ENCODE measurements at regions not wholly inside any gene's neighbourhood (a gene's known extent, or its start where the extent isn't known, plus 50 kb on each side); places are given as distances from the start of the nearest gene placed in this dataset.
"Not testable (repeated sequence)": the region's sequence is repeated elsewhere in the genome, so short reads cannot be mapped to it uniquely, and the experiment has no call there.

- DNase-seq, result not testable (repeated sequence)
Observed at GRCh38 chr1:245102149-245102548, 52.6 kb upstream of the KIF26B start.

GRCh38 chr1:245099401-245099800 is 55.4 kb upstream of the KIF26B start:
- DNase-seq, result no peak

GRCh38 chr1:245098924-245099323 is 55.9 kb upstream of the KIF26B start:
- no peak for DNase-seq

- DNase-seq, result no peak
Observed at GRCh38 chr1:245096311-245097066, 58.3 kb upstream of the KIF26B start.

- DNase-seq, result no peak
Observed at GRCh38 chr1:245095903-245096302, 58.9 kb upstream of the KIF26B start.

- DNase-seq, result no peak
Observed at GRCh38 chr1:245094954-245095353, 59.8 kb upstream of the KIF26B start.

GRCh38 chr1:245094092-245094491 is 60.7 kb upstream of the KIF26B start:
- DNase-seq, result no peak

- no peak for DNase-seq
Observed at GRCh38 chr1:245092638-245092976, 62.2 kb upstream of the KIF26B start.

GRCh38 chr1:245091818-245092637 is 62.8 kb upstream of the KIF26B start:
- peak in 1 of 2 donors; percentile 16 for DNase-seq

- DNase-seq, result no peak
Observed at GRCh38 chr1:245091171-245091621, 63.6 kb upstream of the KIF26B start.

GRCh38 chr1:245090491-245091090 is 64.2 kb upstream of the KIF26B start:
- no peak for DNase-seq

- DNase-seq, result no peak
Observed at GRCh38 chr1:245087723-245088122, 67.1 kb upstream of the KIF26B start.

- DNase-seq, result no peak
Observed at GRCh38 chr1:245086389-245086969, 68.3 kb upstream of the KIF26B start.

- peak in 1 of 2 donors; percentile 39 for DNase-seq
Observed at GRCh38 chr1:245085508-245086095, 69.2 kb upstream of the KIF26B start.

- DNase-seq, result no peak
Observed at GRCh38 chr1:245084551-245084950, 70.2 kb upstream of the KIF26B start.

GRCh38 chr1:245079021-245079609 is 75.7 kb upstream of the KIF26B start:
- DNase-seq, result peak; percentile 42 to 57

GRCh38 chr1:245074898-245075297 is 79.9 kb upstream of the KIF26B start:
- DNase-seq, result no peak

GRCh38 chr1:245074232-245074747 is 80.5 kb upstream of the KIF26B start:
- peak; percentile 19 to 32 for DNase-seq

GRCh38 chr1:245070836-245071615 is 83.8 kb upstream of the KIF26B start:
- DNase-seq, result no peak

- no peak for DNase-seq
Observed at GRCh38 chr1:245067257-245067656, 87.5 kb upstream of the KIF26B start.

- no peak for DNase-seq
Observed at GRCh38 chr1:245062741-245063305, 92.0 kb upstream of the KIF26B start.

All from inflammatory macrophage (primary cell).